ENCODE measurements at regions not wholly inside any gene's neighbourhood (a gene's known extent, or its start where the extent isn't known, plus 50 kb on each side); places are given as distances from the start of the nearest gene placed in this dataset.

DNA sequence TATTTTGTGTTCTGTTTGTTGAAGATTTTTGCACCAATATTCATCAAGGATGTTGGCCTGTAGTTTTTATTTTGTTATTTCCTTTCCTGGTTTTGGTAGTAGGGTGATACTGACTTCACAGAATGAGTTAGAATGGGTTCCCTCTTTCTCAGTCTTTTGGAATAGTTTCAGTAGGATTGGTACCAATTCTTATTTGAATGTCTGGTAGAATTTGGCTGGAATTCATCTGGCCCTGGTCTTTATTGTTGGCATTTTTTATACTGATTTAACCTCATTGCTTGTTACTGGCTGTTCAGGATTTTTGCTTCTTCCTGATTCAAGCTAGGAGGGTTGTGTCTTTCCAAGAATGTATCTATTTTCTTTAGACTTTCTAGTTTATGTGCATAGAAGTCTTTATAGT, 263.7 kb downstream of the SOX11 start:
- DNase-seq (ENCODE audit: low spot score), result no peak

GRCh38 chr2:5959836-5960820, 267.9 kb downstream of the SOX11 start:
- DNase-seq (ENCODE audit: low spot score), result no peak

- no peak for DNase-seq (ENCODE audit: low spot score)
Observed at GRCh38 chr2:5967506-5967905, 275.3 kb downstream of the SOX11 start.

DNA sequence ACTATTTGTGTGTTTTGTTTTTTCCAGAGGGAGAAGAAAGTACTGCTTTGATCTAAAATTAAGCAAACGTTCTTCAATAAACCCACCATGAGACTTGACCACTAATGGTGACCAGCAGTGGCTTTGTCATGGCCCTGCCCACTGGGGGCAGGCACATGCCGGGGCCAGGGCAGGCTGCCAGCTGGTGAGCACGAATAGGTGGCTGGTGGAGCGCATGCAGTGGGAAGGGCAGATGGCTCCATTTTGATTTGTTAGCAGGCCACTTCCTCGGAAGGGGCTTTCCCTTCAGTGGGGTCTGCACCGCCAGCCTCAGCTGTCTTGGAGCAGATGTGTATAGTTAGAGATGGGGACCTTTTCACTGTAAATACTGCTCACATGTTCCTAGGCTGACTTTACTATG, 277.1 kb downstream of the SOX11 start:
- DNase-seq (ENCODE audit: low spot score), result no peak

- DNase-seq (ENCODE audit: low spot score), result no peak
Observed at GRCh38 chr2:5970347-5970746, 278.2 kb downstream of the SOX11 start.

DNA sequence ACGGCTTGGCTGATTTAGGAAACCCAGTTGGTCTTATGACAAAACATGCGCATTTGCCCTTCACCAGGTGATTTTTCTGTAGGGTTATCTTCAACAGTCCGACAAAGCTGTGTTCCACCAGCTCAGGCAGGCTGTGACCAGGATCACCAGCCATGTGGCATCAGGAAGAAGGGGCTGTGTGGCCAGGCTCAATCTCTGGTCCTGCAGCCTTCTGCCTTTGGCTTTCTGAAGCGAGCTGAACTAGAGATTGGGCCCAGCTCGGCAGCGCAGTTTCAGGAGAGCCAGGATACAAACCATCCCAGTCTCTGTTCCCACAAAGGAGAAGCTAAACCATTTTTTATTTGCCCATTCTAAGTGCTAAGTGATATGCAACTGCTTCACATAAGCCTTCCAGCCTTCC, 282.3 kb downstream of the SOX11 start:
- DNase-seq (ENCODE audit: low spot score), result no peak

DNA sequence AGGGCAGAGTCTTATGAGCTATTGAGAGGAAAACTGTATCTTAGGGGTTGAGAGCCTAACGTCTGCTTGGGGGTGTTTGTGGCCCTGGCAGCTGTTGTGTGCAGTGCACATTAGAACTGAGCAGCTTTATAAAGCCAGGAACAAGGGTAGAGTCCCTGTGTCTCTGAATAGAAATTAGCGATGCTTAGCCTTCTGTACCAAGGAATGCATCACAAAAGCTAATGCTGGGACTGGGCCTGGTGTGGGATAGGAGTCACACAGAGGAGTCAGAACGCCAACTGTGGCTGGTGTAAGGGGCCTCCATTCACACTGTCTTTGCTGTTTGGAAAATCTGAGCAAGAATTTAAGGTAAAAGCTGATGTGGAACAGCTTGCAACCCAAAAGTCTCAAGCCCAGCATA, 283.2 kb downstream of the SOX11 start:
- DNase-seq (ENCODE audit: low spot score), result no peak

- no peak for DNase-seq (ENCODE audit: low spot score)
Observed at GRCh38 chr2:5976531-5977065, 284.4 kb downstream of the SOX11 start.

DNA sequence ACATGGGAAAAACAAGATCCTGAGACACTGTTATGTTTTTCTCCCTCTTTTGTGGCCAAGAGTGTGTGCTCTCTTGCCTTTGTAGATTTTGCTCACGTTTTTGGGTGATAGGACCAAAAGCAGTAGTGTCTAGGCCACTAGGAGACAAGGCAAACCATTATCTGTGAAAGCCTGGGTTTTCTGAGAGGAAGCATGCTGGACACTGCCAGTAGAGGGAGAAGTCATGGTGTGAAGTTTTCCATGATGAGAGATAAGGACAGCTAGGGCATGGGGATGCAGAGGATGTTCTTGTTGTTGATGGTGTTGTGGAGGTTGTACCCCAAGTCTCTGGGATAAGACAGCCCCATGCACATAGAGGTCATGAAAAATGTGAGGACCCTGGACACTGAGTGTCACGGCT, 285.3 kb downstream of the SOX11 start:
- DNase-seq (ENCODE audit: low spot score), result no peak

GRCh38 chr2:5978131-5978751, 286.1 kb downstream of the SOX11 start:
- no peak for DNase-seq (ENCODE audit: low spot score)

DNA sequence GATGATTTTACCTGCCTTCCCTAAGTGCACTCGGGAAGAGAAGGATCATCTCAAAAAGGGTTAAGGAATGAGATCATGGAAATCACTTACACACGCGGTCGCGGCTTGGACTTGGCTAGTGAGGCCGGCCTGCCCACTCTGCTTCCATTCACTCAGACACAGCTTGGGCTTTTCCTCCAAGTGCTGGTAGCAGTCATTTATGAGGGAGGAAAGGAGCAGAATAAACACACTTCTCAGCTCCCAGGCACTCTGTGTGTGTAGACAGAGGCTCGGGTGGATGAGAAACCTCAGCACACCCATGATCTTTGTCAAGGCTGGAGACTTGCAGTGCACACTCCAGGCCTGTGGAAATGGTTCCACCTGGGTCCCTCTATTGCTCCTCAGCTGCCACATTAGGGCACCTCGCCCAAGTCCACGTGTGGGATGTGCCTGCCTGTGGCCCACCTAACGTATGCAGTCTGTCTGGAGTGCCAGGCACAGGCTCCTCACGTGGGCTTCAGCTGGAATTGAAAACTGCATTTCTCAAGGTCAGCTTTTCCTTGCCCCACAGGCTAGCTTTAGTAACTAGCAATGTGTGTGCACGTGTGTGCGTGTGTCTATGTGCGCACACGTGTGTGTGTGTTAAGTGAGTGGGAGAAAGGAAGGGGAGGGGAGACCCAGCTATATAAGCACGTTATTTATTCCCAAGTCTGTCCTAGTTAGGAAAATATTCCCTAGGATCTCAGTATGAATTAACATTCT, 288.4 kb downstream of the SOX11 start:
- DNase-seq (ENCODE audit: low spot score), result no peak

DNA sequence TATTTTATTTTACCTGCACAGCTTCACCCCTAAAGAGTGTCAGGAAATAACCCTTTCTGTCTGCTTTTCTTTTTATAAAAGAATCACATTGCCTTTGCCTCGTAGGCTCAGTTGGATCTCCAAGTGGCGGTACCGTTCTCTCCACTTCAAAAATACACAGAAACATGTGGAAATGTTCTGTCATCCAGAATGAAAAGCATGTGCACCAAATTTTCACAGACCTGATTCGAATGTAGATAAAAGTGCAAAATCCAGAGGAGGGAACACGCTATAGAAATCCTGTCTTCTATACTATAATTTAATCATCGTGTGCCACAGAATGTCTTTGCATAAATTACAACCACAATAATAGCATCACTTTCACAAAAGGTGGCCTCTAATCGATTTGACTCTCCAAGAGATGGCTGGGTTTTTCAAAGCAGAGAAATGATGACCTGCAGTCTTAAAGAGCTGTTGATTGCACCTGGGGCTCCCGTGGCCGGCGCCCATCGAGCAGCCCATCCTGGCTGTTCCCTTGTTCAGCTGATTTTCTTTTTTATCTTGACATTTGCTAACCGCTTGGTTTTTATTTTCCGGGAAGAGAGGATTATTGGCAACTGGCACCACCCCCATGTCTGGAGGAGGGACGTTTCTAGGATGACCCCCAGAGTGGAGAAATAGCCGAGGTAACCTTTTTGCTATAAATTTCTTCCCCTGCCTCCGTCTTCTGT, 290.2 kb downstream of the SOX11 start:
- no peak for DNase-seq (ENCODE audit: low spot score)

GRCh38 chr2:5982903-5983265, 290.7 kb downstream of the SOX11 start:
- DNase-seq (ENCODE audit: low spot score), result no peak

DNA sequence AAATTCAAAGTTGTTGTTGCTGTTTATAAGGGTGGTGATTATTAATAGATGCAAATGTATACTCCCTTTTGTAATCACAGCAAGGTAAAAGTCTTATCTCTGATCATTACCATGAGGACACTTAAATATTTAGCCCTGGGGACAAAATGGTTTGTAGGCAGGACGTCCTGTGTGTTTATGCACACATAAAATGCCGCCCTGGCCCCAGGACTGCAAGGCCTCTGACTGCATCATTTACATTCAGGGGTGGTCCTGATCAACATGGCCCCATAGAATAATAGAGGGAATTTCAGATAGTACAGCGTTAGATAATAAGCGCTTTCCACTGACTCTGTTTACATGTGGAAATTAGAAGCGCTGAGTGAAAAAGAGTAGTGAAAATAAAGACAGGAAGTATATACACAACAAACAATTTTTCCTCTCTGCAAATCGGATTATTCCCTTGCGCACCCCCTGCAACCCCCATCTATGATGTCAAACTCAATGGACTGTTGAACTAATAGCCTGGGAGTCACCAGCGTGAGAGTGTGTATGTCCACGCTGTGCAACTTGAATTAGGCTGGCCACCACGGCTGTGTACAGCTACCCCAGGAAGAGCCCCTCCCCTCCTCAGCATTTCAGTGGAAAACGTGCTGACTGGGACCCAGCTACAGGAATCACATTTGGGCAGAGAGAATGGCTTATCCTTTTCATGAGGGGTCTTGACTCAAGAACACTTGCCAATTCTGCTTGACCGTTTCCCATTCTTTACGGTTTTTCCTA, 291.5 kb downstream of the SOX11 start:
- DNase-seq (ENCODE audit: low spot score), result no peak

DNA sequence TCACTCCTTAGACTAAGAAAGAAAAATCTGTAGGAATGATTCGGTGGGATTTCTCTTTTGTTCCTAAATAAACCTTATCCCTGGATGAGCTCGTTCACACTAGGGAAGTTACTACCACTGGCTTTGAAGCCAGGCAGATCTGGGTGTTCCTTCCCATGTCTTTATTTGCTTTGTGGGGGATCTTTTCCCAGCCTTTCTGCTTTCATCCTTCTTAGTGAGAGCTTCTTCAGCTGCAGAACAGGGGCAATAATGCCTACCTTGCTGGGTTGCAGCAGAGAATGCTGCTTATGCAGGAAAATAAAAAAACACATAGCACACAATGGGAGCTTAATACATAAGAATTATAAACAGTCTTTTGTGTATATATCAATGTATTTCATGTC, 292.1 kb downstream of the SOX11 start:
- no peak for DNase-seq (ENCODE audit: low spot score)

- DNase-seq (ENCODE audit: low spot score), result no peak
Observed at GRCh38 chr2:5984946-5985345, 292.8 kb downstream of the SOX11 start.

- DNase-seq (ENCODE audit: low spot score), result no peak
Observed at GRCh38 chr2:5985536-5986385, 293.6 kb downstream of the SOX11 start.

- no peak for DNase-seq (ENCODE audit: low spot score)
Observed at GRCh38 chr2:5986801-5987787, 294.9 kb downstream of the SOX11 start.

- DNase-seq (ENCODE audit: low spot score), result no peak
Observed at GRCh38 chr2:5988120-5988519, 295.9 kb downstream of the SOX11 start.

All from hematopoietic multipotent progenitor cell treated with erythropoietin and hydrocortisone succinate and interleukin-3 and kit ligand, for 15 days (in vitro differentiated cells).